ENCODE measurements at regions not wholly inside any gene's neighbourhood (a gene's known extent, or its start where the extent isn't known, plus 50 kb on each side); places are given as distances from the start of the nearest gene placed in this dataset.

DNA sequence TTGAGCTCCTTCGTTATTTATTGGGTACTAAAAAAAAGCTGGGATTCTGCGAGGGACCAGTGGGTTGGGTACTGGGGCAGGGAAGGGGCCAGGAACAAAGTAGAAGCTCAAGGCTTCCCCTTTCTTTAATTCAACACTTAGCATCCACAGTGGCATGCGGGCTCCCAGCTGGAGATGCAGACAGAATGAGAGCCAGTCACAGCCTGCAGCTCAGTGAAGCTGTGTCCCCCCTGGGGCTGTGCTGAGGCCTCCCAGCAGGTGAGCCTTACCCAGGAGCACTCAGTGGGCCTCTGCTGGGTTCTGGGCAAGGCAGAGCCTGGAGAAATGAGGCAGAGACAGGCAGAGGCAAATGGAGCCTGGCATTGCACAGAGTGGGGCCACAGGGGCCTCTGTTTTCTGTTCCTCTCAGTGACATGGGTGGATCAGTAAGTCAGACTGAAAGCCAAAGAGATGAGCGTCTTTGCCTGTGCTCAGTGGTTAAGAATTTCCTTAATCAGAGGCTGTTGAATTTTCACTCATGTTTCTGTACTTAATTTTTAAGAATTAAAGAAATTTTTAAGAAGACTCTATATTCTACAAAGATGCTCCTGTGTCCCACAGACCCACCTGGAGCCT, 181.4 kb upstream of the RBPJ start:
- TF ChIP-seq POLR2AphosphoS5 (IDR thresholded peaks at IDR 0.05) (no peak), POLR2A (IDR thresholded peaks at IDR 0.05; ENCODE audit: low read depth) (no peak)
- TF ChIP-seq, protein P1, sequence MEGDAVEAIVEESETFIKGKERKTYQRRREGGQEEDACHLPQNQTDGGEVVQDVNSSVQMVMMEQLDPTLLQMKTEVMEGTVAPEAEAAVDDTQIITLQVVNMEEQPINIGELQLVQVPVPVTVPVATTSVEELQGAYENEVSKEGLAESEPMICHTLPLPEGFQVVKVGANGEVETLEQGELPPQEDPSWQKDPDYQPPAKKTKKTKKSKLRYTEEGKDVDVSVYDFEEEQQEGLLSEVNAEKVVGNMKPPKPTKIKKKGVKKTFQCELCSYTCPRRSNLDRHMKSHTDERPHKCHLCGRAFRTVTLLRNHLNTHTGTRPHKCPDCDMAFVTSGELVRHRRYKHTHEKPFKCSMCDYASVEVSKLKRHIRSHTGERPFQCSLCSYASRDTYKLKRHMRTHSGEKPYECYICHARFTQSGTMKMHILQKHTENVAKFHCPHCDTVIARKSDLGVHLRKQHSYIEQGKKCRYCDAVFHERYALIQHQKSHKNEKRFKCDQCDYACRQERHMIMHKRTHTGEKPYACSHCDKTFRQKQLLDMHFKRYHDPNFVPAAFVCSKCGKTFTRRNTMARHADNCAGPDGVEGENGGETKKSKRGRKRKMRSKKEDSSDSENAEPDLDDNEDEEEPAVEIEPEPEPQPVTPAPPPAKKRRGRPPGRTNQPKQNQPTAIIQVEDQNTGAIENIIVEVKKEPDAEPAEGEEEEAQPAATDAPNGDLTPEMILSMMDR (IDR thresholded peaks at IDR 0.05), result no peak

Measured in esophagus muscularis mucosa (tissue), 3 donors.